Tibial artery (tissue), 4 donors: ENCODE measurements at regions not wholly inside any gene's neighbourhood (a gene's known extent, or its start where the extent isn't known, plus 50 kb on each side); places are given as distances from the start of the nearest gene placed in this dataset.
"Not testable (repeated sequence)": the region's sequence is repeated elsewhere in the genome, so short reads cannot be mapped to it uniquely, and the experiment has no call there.

Source experiments
- DNase-seq, 2 donors: peaks; one replicate each; pipeline ENCODE4 v3.0.0-alpha.2; 2019
- H3K27ac ChIP-seq, 2 donors: fragments of 200-600 bp; sonication (generic) in 1 of 2; 1 replicate in 1 of 2; 2 replicates in 1 of 2; pipeline ENCODE4 v1.5.1; 2018 to 2019; ENCODE audit warnings: mild to moderate bottlenecking in 1 of 2
- H3K27me3 ChIP-seq, 2 donors: fragments of 200-600 bp; sonication (generic) in 1 of 2; one replicate each; pipeline versions ENCODE4 v1.5.1 to v1.6.0; 2016 to 2019
- H3K36me3 ChIP-seq, 3 donors: fragments of 200-600 bp; sonication (generic) in 2 of 3; one replicate each; pipeline ENCODE4 v1.5.1; 2016 to 2019; ENCODE audit warnings: mild to moderate bottlenecking in 2 of 3
- H3K4me1 ChIP-seq, 4 donors: fragments of 200-600 bp; sonication (generic) in 2 of 4; 1 replicate in 3 of 4; 2 replicates in 1 of 4; pipeline ENCODE4 v1.5.1; 2016 to 2019
- H3K4me3 ChIP-seq, 2 donors: fragments of 200-600 bp; sonication (generic) in 1 of 2; 1 replicate in 1 of 2; 2 replicates in 1 of 2; pipeline ENCODE4 v1.5.1; 2018 to 2019; ENCODE audit warnings: mild to moderate bottlenecking in 2 of 2
- H3K9me3 ChIP-seq, 3 donors: fragments of 200-600 bp; sonication (generic) in 1 of 3; one replicate each; pipeline ENCODE4 v1.5.1; 2016 to 2019
- CTCF ChIP-seq, 2 experiments: fragments of 200-600 bp in 1 of 2; fragments of 450-650 bp in 1 of 2; IDR thresholded peaks; one replicate each; pipeline ENCODE4 v1.5.1; 2017 to 2019; ENCODE audit warnings: antibody characterized with exemption in 2 of 2, mild to moderate bottlenecking in 1 of 2, moderate library complexity in 1 of 2
- intact Hi-C: fragments of 100-400 bp; cut with DNase I; formaldehyde crosslinking; loops from one replicate; pipeline ENCODE4 v1.15.0; 2023; ENCODE audit warnings: low total_unique reads

GRCh38 chr15:77892335-77892734 lies 185.2 kb downstream of the TBC1D2B start:
- H3K4me1 ChIP-seq: peaks cover 10 to 78% (median 47%) of the 10 kb centered on the region in 4 donors
- no peaks in the 10 kb centered on the region for H3K9me3 ChIP-seq
- intact Hi-C loops: no loop called here
- no peak for DNase-seq
- H3K27ac ChIP-seq: peak overlapping the region; percentile 90 to 97
- H3K27me3 ChIP-seq: no peaks in the 10 kb centered on the region
- no peaks in the 10 kb centered on the region for H3K36me3 ChIP-seq
- no peak for TF ChIP-seq CTCF (IDR thresholded peaks at IDR 0.05)
- no peak overlapping the region for H3K4me3 ChIP-seq

GRCh38 chr15:77891862-77892261 lies 185.6 kb downstream of the TBC1D2B start:
- H3K36me3 ChIP-seq, intact Hi-C loops, H3K9me3 ChIP-seq, DNase-seq, H3K27me3 ChIP-seq, H3K4me3 ChIP-seq: not testable (repeated sequence)
- Histone ChIP-seq H3K27ac (peak overlapping the region; percentile 90 to 97), H3K4me1 (peaks cover 10 to 83% (median 51%) of the 10 kb centered on the region in 4 donors)

- H3K4me3 ChIP-seq, intact Hi-C loops, H3K9me3 ChIP-seq, H3K27me3 ChIP-seq, H3K36me3 ChIP-seq: not testable (repeated sequence)
- peak in 1 of 2 donors; percentile 40 for DNase-seq
- peaks cover 10 to 89% (median 58%) of the 10 kb centered on the region in 4 donors for H3K4me1 ChIP-seq
- peak overlapping the region; percentile 90 to 97 for H3K27ac ChIP-seq
Measured at GRCh38 chr15:77890911-77891801, 186.4 kb downstream of the TBC1D2B start.

- DNase-seq, H3K27me3 ChIP-seq, H3K4me3 ChIP-seq, H3K9me3 ChIP-seq, intact Hi-C loops, H3K36me3 ChIP-seq: not testable (repeated sequence)
- Histone ChIP-seq H3K4me1 (peaks cover 10 to 89% (median 64%) of the 10 kb centered on the region in 4 donors), H3K27ac (peak overlapping the region; percentile 90 to 97)
Measured at GRCh38 chr15:77889828-77890725, 187.4 kb downstream of the TBC1D2B start.

GRCh38 chr15:77889009-77889806 lies 188.3 kb downstream of the TBC1D2B start:
- no peaks in the 10 kb centered on the region for H3K9me3 ChIP-seq
- TF ChIP-seq CTCF (IDR thresholded peaks at IDR 0.05): no peak
- no peak overlapping the region for H3K4me3 ChIP-seq
- DNase-seq: peak in 1 of 2 donors; percentile 82
- no peaks in the 10 kb centered on the region for H3K36me3 ChIP-seq
- peaks cover 10 to 91% (median 70%) of the 10 kb centered on the region in 4 donors for H3K4me1 ChIP-seq
- H3K27me3 ChIP-seq: no peaks in the 10 kb centered on the region
- H3K27ac ChIP-seq: peak overlapping the region; percentile 90 to 97
- intact Hi-C loops: no loop called here

- intact Hi-C loops, H3K36me3 ChIP-seq, H3K9me3 ChIP-seq, H3K4me3 ChIP-seq, H3K27me3 ChIP-seq: not testable (repeated sequence)
- Histone ChIP-seq H3K27ac (peak overlapping the region; percentile 92 to 98), H3K4me1 (peaks cover 10 to 86% (median 66%) of the 10 kb centered on the region in 4 donors)
- peak; percentile 49 to 95 for DNase-seq
Measured at GRCh38 chr15:77887563-77888429, 189.7 kb downstream of the TBC1D2B start.
